ENCODE measurements at regions not wholly inside any gene's neighbourhood (a gene's known extent, or its start where the extent isn't known, plus 50 kb on each side); places are given as distances from the start of the nearest gene placed in this dataset.

GRCh38 chr10:60572511-60573194 lies 183.0 kb upstream of the ANK3 start:
- TF ChIP-seq CTCF (conservative IDR thresholded peaks at IDR 0.05; ENCODE audit: low read depth, low read length) (no peak), EZH2 (IDR thresholded peaks at IDR 0.05; ENCODE audit: borderline replicate concordance, low read depth, low read length, poor library complexity, severe bottlenecking) (no peak)

Data from A673 (cell line).